H1 (cell line): ENCODE measurements at regions not wholly inside any gene's neighbourhood (a gene's known extent, or its start where the extent isn't known, plus 50 kb on each side); places are given as distances from the start of the nearest gene placed in this dataset.

ENCODE experiments used
- FOSL1 ChIP-seq: IDR thresholded peaks from 2 replicates; pipeline ENCODE4 v1.6.1; 2011; ENCODE audit warnings: mild to moderate bottlenecking, low read depth, low read length, moderate library complexity; ENCODE audit not compliant: insufficient read depth
- PHF8 ChIP-seq: fragments of 200-600 bp; sonication (generic); conservative IDR thresholded peaks from 2 replicates; pipeline ENCODE4 v1.7.1; 2012; ENCODE audit warnings: low read depth, mild to moderate bottlenecking, inconsistent platforms, low read length, moderate library complexity
- RAD21 ChIP-seq, 2 experiments: IDR thresholded peaks in 1 of 2; conservative IDR thresholded peaks in 1 of 2; 2 replicates each; pipeline ENCODE4 v1.6.1; 2011; ENCODE audit warnings: low read depth in 2 of 2, low read length in 2 of 2, improper control_type of control experiment in 1 of 2, inconsistent platforms in 1 of 2, mild to moderate bottlenecking in 1 of 2, moderate library complexity in 1 of 2
- SAP30 ChIP-seq: fragments of 300-600 bp; sonication (generic); IDR thresholded peaks from 2 replicates; pipeline ENCODE4 v1.7.1; 2012; ENCODE audit warnings: low read length, moderate library complexity, mild to moderate bottlenecking, inconsistent platforms; ENCODE audit not compliant: insufficient read depth, insufficient replicate concordance
- ZNF274 ChIP-seq: IDR thresholded peaks from 2 replicates; pipeline ENCODE4 v1.7.0; 2012; ENCODE audit warnings: low read length, borderline replicate concordance; ENCODE audit errors: extremely low read depth
- TF ChIP-seq, protein P1 (sequence below): IDR thresholded peaks from 2 replicates; pipeline ENCODE4 v1.6.1; 2011; ENCODE audit warnings: low read length, improper control_type of control experiment

DNA sequence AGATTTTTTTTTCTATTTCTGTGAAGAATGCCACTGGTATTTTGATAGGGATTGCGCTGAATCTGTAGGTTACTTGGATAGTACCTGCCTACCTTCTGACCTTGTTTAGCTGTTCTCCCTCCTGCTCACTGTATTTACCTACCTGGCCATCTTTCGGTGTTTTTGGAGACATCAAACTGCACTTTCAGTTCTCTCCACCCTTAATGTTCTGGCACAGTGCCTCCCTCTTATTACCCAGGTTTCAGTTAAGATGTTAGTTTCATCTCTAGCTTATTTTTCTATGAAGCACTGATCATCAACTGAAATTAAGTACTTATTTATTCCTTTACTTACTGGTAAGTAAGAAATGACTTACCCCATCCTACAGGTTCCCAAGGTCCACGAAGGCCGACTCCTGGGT lies 74.4 kb upstream of the KLHL25 start (continued):
- no peak for TF ChIP-seq RAD21 (IDR thresholded peaks at IDR 0.05 in 1 of 2, conservative IDR thresholded peaks at IDR 0.05 in 1 of 2; ENCODE audit: low read depth in 2 of 2, low read length in 2 of 2)
- no peak for TF ChIP-seq ZNF274
- no peak for TF ChIP-seq FOSL1
- TF ChIP-seq, protein P1, sequence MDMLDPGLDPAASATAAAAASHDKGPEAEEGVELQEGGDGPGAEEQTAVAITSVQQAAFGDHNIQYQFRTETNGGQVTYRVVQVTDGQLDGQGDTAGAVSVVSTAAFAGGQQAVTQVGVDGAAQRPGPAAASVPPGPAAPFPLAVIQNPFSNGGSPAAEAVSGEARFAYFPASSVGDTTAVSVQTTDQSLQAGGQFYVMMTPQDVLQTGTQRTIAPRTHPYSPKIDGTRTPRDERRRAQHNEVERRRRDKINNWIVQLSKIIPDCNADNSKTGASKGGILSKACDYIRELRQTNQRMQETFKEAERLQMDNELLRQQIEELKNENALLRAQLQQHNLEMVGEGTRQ = no peak
- TF ChIP-seq SAP30 = no peak
- no peak for TF ChIP-seq PHF8
